PC-9 (cell line): ENCODE measurements at regions not wholly inside any gene's neighbourhood (a gene's known extent, or its start where the extent isn't known, plus 50 kb on each side); places are given as distances from the start of the nearest gene placed in this dataset.

Experiments used
- EZH2 ChIP-seq: fragments of 200-600 bp; sonication (generic); IDR thresholded peaks from 2 replicates; pipeline ENCODE4 v1.8.0; 2017; ENCODE audit warnings: antibody characterized with exemption, low read depth
- TF ChIP-seq, protein P1 (sequence below): fragments of 200-600 bp; sonication (generic); conservative IDR thresholded peaks from 2 replicates; pipeline ENCODE4 v1.6.1; 2017; ENCODE audit warnings: mixed run types, antibody characterized with exemption, mild to moderate bottlenecking, moderate library complexity

DNA sequence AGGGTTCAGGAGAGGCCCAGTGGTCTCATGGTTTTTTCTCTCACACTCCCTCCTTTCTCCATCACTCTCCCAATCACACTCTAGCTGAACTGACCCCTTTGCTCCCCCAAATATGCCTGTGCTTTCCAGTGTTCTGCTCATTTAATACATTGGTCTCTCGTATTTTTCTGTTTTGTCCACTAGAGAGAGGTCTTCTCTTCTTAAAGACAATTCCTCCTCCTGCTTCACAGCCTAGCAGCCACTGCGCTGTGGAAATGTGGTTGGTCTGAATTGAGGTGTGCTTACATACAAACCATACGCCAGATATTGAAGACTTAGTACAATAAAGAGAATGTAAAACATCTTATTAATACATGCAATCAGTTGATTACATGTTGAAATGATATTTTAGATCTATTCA is 60.6 kb upstream of the XCR1 start:
- TF ChIP-seq, protein P1, sequence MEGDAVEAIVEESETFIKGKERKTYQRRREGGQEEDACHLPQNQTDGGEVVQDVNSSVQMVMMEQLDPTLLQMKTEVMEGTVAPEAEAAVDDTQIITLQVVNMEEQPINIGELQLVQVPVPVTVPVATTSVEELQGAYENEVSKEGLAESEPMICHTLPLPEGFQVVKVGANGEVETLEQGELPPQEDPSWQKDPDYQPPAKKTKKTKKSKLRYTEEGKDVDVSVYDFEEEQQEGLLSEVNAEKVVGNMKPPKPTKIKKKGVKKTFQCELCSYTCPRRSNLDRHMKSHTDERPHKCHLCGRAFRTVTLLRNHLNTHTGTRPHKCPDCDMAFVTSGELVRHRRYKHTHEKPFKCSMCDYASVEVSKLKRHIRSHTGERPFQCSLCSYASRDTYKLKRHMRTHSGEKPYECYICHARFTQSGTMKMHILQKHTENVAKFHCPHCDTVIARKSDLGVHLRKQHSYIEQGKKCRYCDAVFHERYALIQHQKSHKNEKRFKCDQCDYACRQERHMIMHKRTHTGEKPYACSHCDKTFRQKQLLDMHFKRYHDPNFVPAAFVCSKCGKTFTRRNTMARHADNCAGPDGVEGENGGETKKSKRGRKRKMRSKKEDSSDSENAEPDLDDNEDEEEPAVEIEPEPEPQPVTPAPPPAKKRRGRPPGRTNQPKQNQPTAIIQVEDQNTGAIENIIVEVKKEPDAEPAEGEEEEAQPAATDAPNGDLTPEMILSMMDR, result no peak
- TF ChIP-seq EZH2, result no peak
